ENCODE measurements at regions not wholly inside any gene's neighbourhood (a gene's known extent, or its start where the extent isn't known, plus 50 kb on each side); places are given as distances from the start of the nearest gene placed in this dataset.

- no peak for TF ChIP-seq POLR2A (IDR thresholded peaks at IDR 0.05)
- TF ChIP-seq CTCF (IDR thresholded peaks at IDR 0.05): no peak
Measured at GRCh38 chr18:6484659-6485058, 69.9 kb upstream of the L3MBTL4 start.
